Activated T-cell treated with anti-CD3 and anti-CD28 coated beads, Interleukin-2, amount 50 U/mL, for 4 hours (primary cell): ENCODE measurements at regions not wholly inside any gene's neighbourhood (a gene's known extent, or its start where the extent isn't known, plus 50 kb on each side); places are given as distances from the start of the nearest gene placed in this dataset.
"Not testable (repeated sequence)": the region's sequence is repeated elsewhere in the genome, so short reads cannot be mapped to it uniquely, and the experiment has no call there.

Experiments
- ATAC-seq, 2 donors: fragments of 200-7000 bp; cut with Tn5 transposase; one replicate each; pipeline ENCODE4 v1.10.0; 2021
- DNase-seq: peaks from one replicate; pipeline ENCODE4 v3.0.0-alpha.2; 2020
- H3K27me3 Mint-ChIP-seq: one replicate; pipeline ENCODE4 v1.8.0; 2021; ENCODE audit warnings: low read depth, mixed read lengths
- H3K36me3 Mint-ChIP-seq: one replicate; pipeline ENCODE4 v1.8.0; 2022; ENCODE audit warnings: mixed read lengths; ENCODE audit not compliant: insufficient read depth
- H3K4me1 Mint-ChIP-seq: one replicate; pipeline ENCODE4 v1.8.0; 2021; ENCODE audit warnings: low read depth, mixed read lengths
- H3K4me3 Mint-ChIP-seq: one replicate; pipeline ENCODE4 v1.8.0; 2021; ENCODE audit warnings: mild to moderate bottlenecking, moderate library complexity, mixed read lengths
- H3K9me3 Mint-ChIP-seq: one replicate; pipeline ENCODE4 v1.8.0; 2021; ENCODE audit warnings: mixed read lengths

- Mint-ChIP-seq H3K27me3 (no peaks in the 10 kb centered on the region), H3K4me3 (no peak overlapping the region), H3K36me3 (no peaks in the 10 kb centered on the region), H3K4me1 (peaks cover 7% of the 10 kb centered on the region), H3K9me3 (peaks cover 11% of the 10 kb centered on the region)
- DNase-seq (no peak), ATAC-seq (no peak)
These were observed 581.0 kb downstream of the UQCRFS1 start for GRCh38 chr19:28631961-28632360.

GRCh38 chr19:28627669-28628068 is 585.3 kb downstream of the UQCRFS1 start:
- ATAC-seq, result no peak
- no peak for DNase-seq
- H3K27me3 Mint-ChIP-seq, result no peaks in the 10 kb centered on the region
- no peak overlapping the region for H3K4me3 Mint-ChIP-seq
- H3K9me3 Mint-ChIP-seq, result peaks cover 6% of the 10 kb centered on the region
- peaks cover 2% of the 10 kb centered on the region for H3K4me1 Mint-ChIP-seq
- H3K36me3 Mint-ChIP-seq, result no peaks in the 10 kb centered on the region

- DNase-seq, ATAC-seq, H3K36me3 Mint-ChIP-seq, H3K9me3 Mint-ChIP-seq, H3K4me1 Mint-ChIP-seq, H3K27me3 Mint-ChIP-seq, H3K4me3 Mint-ChIP-seq: not testable (repeated sequence)
These were observed 586.5 kb downstream of the UQCRFS1 start for GRCh38 chr19:28626407-28626806.

GRCh38 chr19:28619816-28620429 is 593.0 kb downstream of the UQCRFS1 start:
- no peaks in the 10 kb centered on the region for H3K36me3 Mint-ChIP-seq
- no peak for DNase-seq
- no peak for ATAC-seq
- H3K4me3 Mint-ChIP-seq, result no peak overlapping the region
- H3K9me3 Mint-ChIP-seq, result peaks cover 9% of the 10 kb centered on the region
- no peaks in the 10 kb centered on the region for H3K27me3 Mint-ChIP-seq
- no peaks in the 10 kb centered on the region for H3K4me1 Mint-ChIP-seq

GRCh38 chr19:28618504-28618903 is 594.4 kb downstream of the UQCRFS1 start:
- Mint-ChIP-seq H3K4me1 (no peaks in the 10 kb centered on the region), H3K27me3 (no peaks in the 10 kb centered on the region), H3K36me3 (no peaks in the 10 kb centered on the region), H3K4me3 (no peak overlapping the region), H3K9me3 (peaks cover 14% of the 10 kb centered on the region)
- DNase-seq (no peak), ATAC-seq (no peak)

GRCh38 chr19:28615966-28616365 is 597.0 kb downstream of the UQCRFS1 start:
- Mint-ChIP-seq H3K27me3 (no peaks in the 10 kb centered on the region), H3K4me3 (no peak overlapping the region), H3K36me3 (no peaks in the 10 kb centered on the region), H3K4me1 (no peaks in the 10 kb centered on the region), H3K9me3 (peaks cover 10% of the 10 kb centered on the region)
- no peak for DNase-seq
- ATAC-seq, result no peak

- H3K27me3 Mint-ChIP-seq, result no peaks in the 10 kb centered on the region
- ATAC-seq, result no peak
- H3K9me3 Mint-ChIP-seq, result peaks cover 10% of the 10 kb centered on the region
- H3K4me3 Mint-ChIP-seq, result no peak overlapping the region
- H3K36me3 Mint-ChIP-seq, result no peaks in the 10 kb centered on the region
- DNase-seq, result no peak
- H3K4me1 Mint-ChIP-seq, result no peaks in the 10 kb centered on the region
These were observed 597.4 kb downstream of the UQCRFS1 start for GRCh38 chr19:28615546-28615916.

- Mint-ChIP-seq H3K9me3 (peaks cover 10% of the 10 kb centered on the region), H3K27me3 (no peaks in the 10 kb centered on the region), H3K4me1 (no peaks in the 10 kb centered on the region), H3K4me3 (no peak overlapping the region), H3K36me3 (no peaks in the 10 kb centered on the region)
- ATAC-seq, result no peak
- DNase-seq, result no peak
These were observed 598.1 kb downstream of the UQCRFS1 start for GRCh38 chr19:28614634-28615545.

GRCh38 chr19:28612275-28612769 is 600.6 kb downstream of the UQCRFS1 start:
- ATAC-seq (no peak), DNase-seq (no peak)
- no peaks in the 10 kb centered on the region for H3K36me3 Mint-ChIP-seq
- no peaks in the 10 kb centered on the region for H3K4me1 Mint-ChIP-seq
- no peaks in the 10 kb centered on the region for H3K27me3 Mint-ChIP-seq
- peaks cover 15% of the 10 kb centered on the region for H3K9me3 Mint-ChIP-seq
- no peak overlapping the region for H3K4me3 Mint-ChIP-seq

GRCh38 chr19:28611227-28611914 is 601.6 kb downstream of the UQCRFS1 start:
- H3K36me3 Mint-ChIP-seq, H3K27me3 Mint-ChIP-seq, ATAC-seq, DNase-seq, H3K4me3 Mint-ChIP-seq, H3K4me1 Mint-ChIP-seq: not testable (repeated sequence)
- peaks cover 23% of the 10 kb centered on the region for H3K9me3 Mint-ChIP-seq

GRCh38 chr19:28610731-28611130 is 602.2 kb downstream of the UQCRFS1 start:
- Mint-ChIP-seq H3K4me1 (no peaks in the 10 kb centered on the region), H3K27me3 (no peaks in the 10 kb centered on the region), H3K36me3 (no peaks in the 10 kb centered on the region), H3K4me3 (no peak overlapping the region), H3K9me3 (peaks cover 23% of the 10 kb centered on the region)
- no peak for ATAC-seq
- no peak for DNase-seq

- H3K4me3 Mint-ChIP-seq, result no peak overlapping the region
- DNase-seq (no peak), ATAC-seq (no peak)
- peaks cover 18% of the 10 kb centered on the region for H3K9me3 Mint-ChIP-seq
- H3K36me3 Mint-ChIP-seq, result no peaks in the 10 kb centered on the region
- no peaks in the 10 kb centered on the region for H3K4me1 Mint-ChIP-seq
- no peaks in the 10 kb centered on the region for H3K27me3 Mint-ChIP-seq
These were observed 603.0 kb downstream of the UQCRFS1 start for GRCh38 chr19:28609944-28610343.

- Mint-ChIP-seq H3K4me3 (no peak overlapping the region), H3K9me3 (peaks cover 13% of the 10 kb centered on the region)
These were observed 603.7 kb downstream of the UQCRFS1 start for GRCh38 chr19:28609091-28609755.

GRCh38 chr19:28608292-28608691 is 604.7 kb downstream of the UQCRFS1 start:
- no peak for ATAC-seq
- no peaks in the 10 kb centered on the region for H3K4me1 Mint-ChIP-seq
- H3K4me3 Mint-ChIP-seq, result no peak overlapping the region
- H3K27me3 Mint-ChIP-seq, result no peaks in the 10 kb centered on the region
- H3K9me3 Mint-ChIP-seq, result peaks cover 16% of the 10 kb centered on the region
- no peak for DNase-seq
- H3K36me3 Mint-ChIP-seq, result no peaks in the 10 kb centered on the region

More at GRCh38 chr19:28609091-28609755, 603.7 kb downstream of the UQCRFS1 start:
- Mint-ChIP-seq H3K36me3 (no peaks in the 10 kb centered on the region), H3K4me1 (no peaks in the 10 kb centered on the region), H3K27me3 (no peaks in the 10 kb centered on the region)
- no peak for DNase-seq
- no peak for ATAC-seq
